HepG2 (cell line): ENCODE measurements at regions not wholly inside any gene's neighbourhood (a gene's known extent, or its start where the extent isn't known, plus 50 kb on each side); places are given as distances from the start of the nearest gene placed in this dataset.

Experiments
- ATAC-seq: fragments of 200-7000 bp; cut with Tn5 transposase; 3 replicates; pipeline ENCODE4 v1.9.1; 2020; ENCODE audit warnings: mild to moderate bottlenecking, moderate library complexity
- BruUV-seq: library from RNA; stranded (reverse); fragments of 400-500 nt; replicated peaks from 2 replicates; lab custom pipeline; 2021; lab: Mats Ljungman, UMichigan
- CTCF ChIA-PET: fragments of 300-600 bp; formaldehyde crosslinking; extraction: SDS; loops from one replicate; lab custom pipeline; 2021; ENCODE audit warnings: low total read pairs, inconsistent platforms, low intra/inter-chr PET ratio; lab: Yijun Ruan, JAX
- POLR2A ChIA-PET: fragments of 350-600 bp; sonication (Branson Sonifier 250); formaldehyde crosslinking; loops from one replicate; lab custom pipeline; 2020; ENCODE audit warnings: antibody characterized with exemption, inconsistent platforms; lab: Yijun Ruan, JAX
- DNase-seq: peaks from one replicate; pipeline ENCODE4 v3.0.0-alpha.2; 2015; ENCODE audit warnings: low spot score
- FAIRE-seq: peaks from 3 replicates; lab custom pipeline; 2011; peaks lifted over from hg19 to GRCh38; lab: Jason Lieb, UNC
- H2AFZ ChIP-seq: one replicate; pipeline ENCODE4 v1.6.1; 2011; ENCODE audit warnings: low read length, inconsistent platforms
- H3K27ac ChIP-seq: fragments of 300-600 bp; 3 replicates; pipeline ENCODE4 v1.8.0; 2011; ENCODE audit warnings: mixed run types, mild to moderate bottlenecking, mixed read lengths, low read length, inconsistent platforms; ENCODE audit not compliant: insufficient read depth; ENCODE audit errors: extremely low read length
- H3K27me3 ChIP-seq, 2 experiments: fragments of 200-600 bp in 1 of 2; 2 replicates in 1 of 2; 3 replicates in 1 of 2; pipeline versions ENCODE4 v1.6.0 to v1.8.0; 2011; ENCODE audit warnings: low read length in 2 of 2, mild to moderate bottlenecking in 2 of 2, moderate library complexity in 2 of 2, inconsistent platforms in 1 of 2; ENCODE audit not compliant: insufficient read depth in 2 of 2, control insufficient read depth in 1 of 2
- H3K36me3 ChIP-seq, 2 experiments: fragments of 200-600 bp in 1 of 2; replicated peaks in 1 of 2; 2 replicates in 1 of 2; 3 replicates in 1 of 2; pipeline versions ENCODE4 v1.5.1 to v1.8.0; 2011; ENCODE audit warnings: low read length in 2 of 2, inconsistent platforms in 1 of 2; ENCODE audit not compliant: insufficient read depth in 2 of 2, control insufficient read depth in 1 of 2
- H3K4me1 ChIP-seq: 2 replicates; pipeline ENCODE4 v1.5.1; 2012; ENCODE audit warnings: low read length, inconsistent platforms; ENCODE audit not compliant: insufficient read depth
- H3K4me2 ChIP-seq: 2 replicates; pipeline ENCODE4 v1.6.0; 2011; ENCODE audit warnings: low read depth, low read length, inconsistent platforms
- H3K4me3 ChIP-seq, 3 experiments: fragments of 200-600 bp in 1 of 3; sonication (generic), shearing (Covaris generic) in 1 of 3; replicated peaks in 1 of 3; 2 replicates each; pipeline ENCODE4 v1.5.1; 2011 to 2016; ENCODE audit warnings: low read length in 3 of 3, inconsistent platforms in 2 of 3, low read depth in 2 of 3, mild to moderate bottlenecking in 2 of 3, control low read depth in 1 of 3, mixed read lengths in 1 of 3; ENCODE audit not compliant: insufficient read depth in 1 of 3
- H3K79me2 ChIP-seq: one replicate; pipeline ENCODE4 v1.6.1; 2011; ENCODE audit warnings: low read length, inconsistent platforms; ENCODE audit not compliant: insufficient read depth
- H3K9ac ChIP-seq: 2 replicates; pipeline ENCODE4 v1.6.0; 2011; ENCODE audit warnings: mild to moderate bottlenecking, low read depth, low read length, inconsistent platforms; ENCODE audit not compliant: insufficient read depth
- H3K9me3 ChIP-seq: 2 replicates; pipeline ENCODE4 v1.5.1; 2012; ENCODE audit warnings: mild to moderate bottlenecking, low read length
- H4K20me1 ChIP-seq: 2 replicates; pipeline ENCODE4 v1.6.0; 2011; ENCODE audit warnings: inconsistent platforms, mild to moderate bottlenecking, low read length, moderate library complexity; ENCODE audit not compliant: insufficient read depth
- DPF2 ChIP-seq: sonication (generic); formaldehyde crosslinking; IDR thresholded peaks from 2 replicates; pipeline ENCODE4 v1.4.0; 2020; ENCODE audit warnings: mild to moderate bottlenecking, low read depth, missing genetic modification reagents, borderline replicate concordance
- FOXJ3 ChIP-seq: sonication (generic); formaldehyde crosslinking; IDR thresholded peaks from 2 replicates; pipeline ENCODE4 v1.4.0; 2020; ENCODE audit warnings: missing genetic modification reagents, mild to moderate bottlenecking, borderline replicate concordance
- IRX3 ChIP-seq: sonication (generic); formaldehyde crosslinking; IDR thresholded peaks from 2 replicates; pipeline ENCODE4 v1.8.1; 2023; ENCODE audit warnings: mild to moderate bottlenecking, low read depth, missing genetic modification reagents, borderline replicate concordance
- RBAK ChIP-seq: sonication (generic); formaldehyde crosslinking; IDR thresholded peaks from 2 replicates; pipeline ENCODE4 v1.5.1; 2020; ENCODE audit warnings: mild to moderate bottlenecking, missing genetic modification reagents
- RBM39 ChIP-seq: fragments of 200-400 bp; formaldehyde crosslinking; IDR thresholded peaks from one replicate; pipeline ENCODE4 v1.6.1; 2018; ENCODE audit warnings: antibody characterized with exemption, mild to moderate bottlenecking, low read depth, low read length; ENCODE audit not compliant: poor library complexity, severe bottlenecking
- ZBTB40 ChIP-seq, 2 experiments: fragments of 450-650 bp in 1 of 2; sonication (generic) in 1 of 2; formaldehyde crosslinking in 1 of 2; IDR thresholded peaks; 2 replicates each; pipeline versions ENCODE4 v1.6.1 to v1.8.0; 2016 to 2022; ENCODE audit warnings: antibody characterized with exemption in 1 of 2, mild to moderate bottlenecking in 1 of 2, missing genetic modification reagents in 1 of 2
- ZMYM4 ChIP-seq: sonication (generic); formaldehyde crosslinking; IDR thresholded peaks from 2 replicates; pipeline ENCODE4 v1.8.1; 2023; ENCODE audit warnings: mild to moderate bottlenecking, missing genetic modification reagents
- ZNF276 ChIP-seq: sonication (generic); formaldehyde crosslinking; IDR thresholded peaks from 2 replicates; pipeline ENCODE4 v1.4.0; 2020; ENCODE audit warnings: mild to moderate bottlenecking, low read depth, missing genetic modification reagents
- ZNF850 ChIP-seq: sonication (generic); formaldehyde crosslinking; conservative IDR thresholded peaks from 2 replicates; pipeline ENCODE4 v1.9.0; 2021; ENCODE audit warnings: mild to moderate bottlenecking, missing genetic modification reagents
- whole genome bisulfite sequencing: methylation state at CpG from one replicate; pipeline ENCODE4 v1.1.6; 2017; ENCODE audit warnings: low lambda C conversion rate; 5-methylcytosine and 5-hydroxymethylcytosine counted together
- in situ Hi-C: cut with HindIII; loops from 2 replicates; pipeline ENCODE4 v1.10.0; 2017; ENCODE audit warnings: low pct_unique_long_range_greater_than_20kb; ENCODE audit not compliant: extremely low pct_ligation_motif_present
- intact Hi-C: fragments of 100-400 bp; cut with micrococcal nuclease; formaldehyde crosslinking; loops from one replicate; pipeline ENCODE4 v1.10.0; 2022; ENCODE audit not compliant: unreplicated experiment
- TF ChIP-seq, protein P1 (sequence below): sonication (generic); formaldehyde crosslinking; conservative IDR thresholded peaks from 2 replicates; pipeline ENCODE4 v1.4.0; 2020; ENCODE audit warnings: missing genetic modification reagents

GRCh38 chr11:87740451-87740850 is 434.8 kb downstream of the RAB38 start (continued):
- no peak for TF ChIP-seq RBM39
- TF ChIP-seq, protein P1, sequence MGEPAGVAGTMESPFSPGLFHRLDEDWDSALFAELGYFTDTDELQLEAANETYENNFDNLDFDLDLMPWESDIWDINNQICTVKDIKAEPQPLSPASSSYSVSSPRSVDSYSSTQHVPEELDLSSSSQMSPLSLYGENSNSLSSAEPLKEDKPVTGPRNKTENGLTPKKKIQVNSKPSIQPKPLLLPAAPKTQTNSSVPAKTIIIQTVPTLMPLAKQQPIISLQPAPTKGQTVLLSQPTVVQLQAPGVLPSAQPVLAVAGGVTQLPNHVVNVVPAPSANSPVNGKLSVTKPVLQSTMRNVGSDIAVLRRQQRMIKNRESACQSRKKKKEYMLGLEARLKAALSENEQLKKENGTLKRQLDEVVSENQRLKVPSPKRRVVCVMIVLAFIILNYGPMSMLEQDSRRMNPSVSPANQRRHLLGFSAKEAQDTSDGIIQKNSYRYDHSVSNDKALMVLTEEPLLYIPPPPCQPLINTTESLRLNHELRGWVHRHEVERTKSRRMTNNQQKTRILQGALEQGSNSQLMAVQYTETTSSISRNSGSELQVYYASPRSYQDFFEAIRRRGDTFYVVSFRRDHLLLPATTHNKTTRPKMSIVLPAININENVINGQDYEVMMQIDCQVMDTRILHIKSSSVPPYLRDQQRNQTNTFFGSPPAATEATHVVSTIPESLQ (CRISPR knock-in tag): no peak
- TF ChIP-seq FOXJ3 (CRISPR knock-in tag): no peak
- no peak for TF ChIP-seq ZNF276 (CRISPR knock-in tag)

DNA sequence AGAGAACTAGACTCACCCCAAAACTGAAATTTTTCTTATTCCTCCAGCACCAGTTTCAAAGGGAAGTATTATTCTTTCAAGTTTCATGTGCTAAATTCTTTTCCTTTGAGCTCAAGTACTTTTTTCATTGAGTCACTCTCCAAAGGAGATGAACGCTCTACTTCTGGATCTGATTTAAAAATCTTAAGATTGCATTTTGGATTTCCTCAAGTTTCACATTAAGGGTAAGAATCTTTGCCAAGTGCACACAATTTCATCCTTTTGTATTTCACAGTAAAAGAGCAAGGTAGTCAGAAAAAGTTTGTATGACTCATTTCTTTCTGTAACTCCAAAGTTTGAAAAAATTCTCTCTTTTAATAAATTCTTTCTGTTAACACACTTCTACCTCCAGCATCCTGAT is 435.5 kb downstream of the RAB38 start:
- DNase-seq (no peak), ATAC-seq (no peak), FAIRE-seq (no peak)
- Histone ChIP-seq H2AFZ (no peak overlapping the region), H4K20me1 (no peaks in the 10 kb centered on the region), H3K9ac (no peak overlapping the region), H3K4me2 (no peak overlapping the region), H3K36me3 (no peaks in the 10 kb centered on the region), H3K79me2 (no peaks in the 10 kb centered on the region), H3K4me3 (no peak overlapping the region), H3K27ac (no peak overlapping the region), H3K4me1 (no peaks in the 10 kb centered on the region; the same call in 1 of the 2 replicates), H3K27me3 (no peaks in the 10 kb centered on the region), H3K9me3 (no peaks in the 10 kb centered on the region)
- intact Hi-C loops: no loop called here
- no TSS peak for BruUV-seq
- POLR2A ChIA-PET: no interaction called here
- in situ Hi-C loops: no loop called here
- CTCF ChIA-PET: no interaction called here
- WGBS: 0% methylated on average over 1 of the region's 1 CpG
- TF ChIP-seq ZBTB40 (IDR thresholded peaks at IDR 0.05) (no peak), ZBTB40 (CRISPR knock-in tag; IDR thresholded peaks at IDR 0.05) (no peak), ZMYM4 (CRISPR knock-in tag) (no peak), DPF2 (CRISPR knock-in tag) (no peak), IRX3 (CRISPR knock-in tag) (no peak), ZNF850 (CRISPR knock-in tag) (no peak), RBAK (CRISPR knock-in tag) (no peak)
